A549 (cell line): ENCODE measurements at regions not wholly inside any gene's neighbourhood (a gene's known extent, or its start where the extent isn't known, plus 50 kb on each side); places are given as distances from the start of the nearest gene placed in this dataset.
A peak's percentile ranks its signal among the peaks of the same experiment; 100 is the strongest.

Experiments used
- ATAC-seq, 2 experiments: fragments of 200-7000 bp in 1 of 2; fragments of >200 bp in 1 of 2; cut with Nextera tagmentation in 1 of 2; cut with Tn5 transposase in 1 of 2; 3 replicates each; pipeline versions ENCODE4 v1.8.0 to v1.9.1; 2018 to 2020; ENCODE audit warnings: mild to moderate bottlenecking in 1 of 2, moderate library complexity in 1 of 2
- CTCF ChIA-PET: fragments of 300-600 bp; sonication (Branson Sonifier 250); formaldehyde crosslinking; extraction: SDS; loops from one replicate; lab custom pipeline; 2021; ENCODE audit warnings: antibody characterized with exemption, inconsistent platforms; lab: Yijun Ruan, JAX
- POLR2A ChIA-PET: fragments of 350-600 bp; formaldehyde crosslinking; extraction: SDS; loops from one replicate; lab custom pipeline; 2021; ENCODE audit warnings: antibody characterized with exemption, inconsistent platforms; lab: Yijun Ruan, JAX
- DNase-seq, 2 experiments: peaks; one replicate each; pipeline versions ENCODE4 v3.0.0 to v3.0.0-alpha.2; 2011 to 2016; ENCODE audit warnings: low read depth in 1 of 2, low spot score in 1 of 2
- FAIRE-seq: peaks from 2 replicates; lab custom pipeline; 2011; peaks lifted over from hg19 to GRCh38; lab: Jason Lieb, UNC
- H3K27ac ChIP-seq, 2 experiments: fragments of >200 bp; sonication (Bioruptor Twin); formaldehyde crosslinking; 3 replicates each; pipeline ENCODE4 v1.5.1; 2016 to 2017
- H3K4me1 ChIP-seq: fragments of >200 bp; sonication (Bioruptor Twin); formaldehyde crosslinking; 3 replicates; pipeline ENCODE4 v1.6.1; 2016
- H3K4me2 ChIP-seq: fragments of >200 bp; sonication (Bioruptor Twin); formaldehyde crosslinking; 3 replicates; pipeline ENCODE4 v1.6.1; 2016
- H3K4me3 ChIP-seq: fragments of >200 bp; sonication (Bioruptor Twin); formaldehyde crosslinking; 3 replicates; pipeline ENCODE4 v1.5.1; 2016
- H3K9me3 ChIP-seq: fragments of >200 bp; sonication (Bioruptor Twin); formaldehyde crosslinking; 3 replicates; pipeline ENCODE4 v1.6.1; 2016
- ATOH8 ChIP-seq: fragments of 250-450 bp; sonication (Bioruptor Pico); IDR thresholded peaks from 2 replicates; pipeline ENCODE4 v1.5.0; 2020; ENCODE audit warnings: low read depth, mild to moderate bottlenecking, moderate library complexity
- BHLHE40 ChIP-seq: IDR thresholded peaks from 2 replicates; pipeline ENCODE4 v1.6.1; 2012; ENCODE audit warnings: low read depth, low read length, inconsistent platforms
- CEBPB ChIP-seq, 2 experiments: fragments of >200 bp in 1 of 2; sonication (Bioruptor Twin) in 1 of 2; formaldehyde crosslinking in 1 of 2; IDR thresholded peaks; 2 replicates each; pipeline ENCODE4 v1.6.1; 2012 to 2016
- EHMT2 ChIP-seq: fragments of 200-600 bp; sonication (generic); IDR thresholded peaks from 2 replicates; pipeline ENCODE4 v1.6.1; 2016; ENCODE audit warnings: antibody characterized with exemption, low read depth, mild to moderate bottlenecking, moderate library complexity
- EP300 ChIP-seq, 2 experiments: fragments of >200 bp; sonication (Bioruptor Twin); formaldehyde crosslinking; IDR thresholded peaks; 2 replicates in 1 of 2; 3 replicates in 1 of 2; pipeline ENCODE4 v1.6.1; 2016 to 2017
- FOSL2 ChIP-seq, 2 experiments: fragments of 450-650 bp in 1 of 2; fragments of >200 bp in 1 of 2; sonication (Bioruptor Twin) in 1 of 2; formaldehyde crosslinking; IDR thresholded peaks; 2 replicates each; pipeline versions ENCODE4 v1.5.0 to v1.6.1; 2016 to 2020; ENCODE audit warnings: mild to moderate bottlenecking in 1 of 2, moderate library complexity in 1 of 2
- HDAC2 ChIP-seq: fragments of 200-600 bp; sonication (generic); IDR thresholded peaks from 2 replicates; pipeline ENCODE4 v1.6.1; 2016
- HMGXB4 ChIP-seq: fragments of 250-450 bp; sonication (Bioruptor Pico); IDR thresholded peaks from 2 replicates; pipeline ENCODE4 v1.5.0; 2021; ENCODE audit warnings: mild to moderate bottlenecking, moderate library complexity, borderline replicate concordance
- HOXB5 ChIP-seq: fragments of 250-450 bp; sonication (Bioruptor Pico); IDR thresholded peaks from 2 replicates; pipeline ENCODE4 v1.5.0; 2020; ENCODE audit warnings: mild to moderate bottlenecking, moderate library complexity
- JUN ChIP-seq, 2 experiments: fragments of >200 bp; sonication (Bioruptor Twin); formaldehyde crosslinking; IDR thresholded peaks; 2 replicates in 1 of 2; 3 replicates in 1 of 2; pipeline ENCODE4 v1.6.1; 2016 to 2017
- JUNB ChIP-seq: fragments of >200 bp; sonication (Bioruptor Twin); formaldehyde crosslinking; IDR thresholded peaks from 2 replicates; pipeline ENCODE4 v1.6.1; 2016
- KDM1A ChIP-seq: fragments of 200-600 bp; sonication (generic); IDR thresholded peaks from 2 replicates; pipeline ENCODE4 v1.6.1; 2016; ENCODE audit warnings: low read depth, mild to moderate bottlenecking
- KDM5A ChIP-seq: fragments of 200-600 bp; sonication (generic); IDR thresholded peaks from 2 replicates; pipeline ENCODE4 v1.6.1; 2016; ENCODE audit warnings: antibody characterized with exemption, mild to moderate bottlenecking
- MAZ ChIP-seq: fragments of 150-350 bp; IDR thresholded peaks from 2 replicates; pipeline ENCODE4 v1.6.1; 2014; ENCODE audit warnings: antibody characterized with exemption, low read depth, low read length, borderline replicate concordance
- NFE2L2 ChIP-seq: fragments of 150-350 bp; conservative IDR thresholded peaks from 2 replicates; pipeline ENCODE4 v1.6.1; 2014; ENCODE audit warnings: low read length
- NPAS2 ChIP-seq: fragments of 250-450 bp; sonication (Bioruptor Pico); IDR thresholded peaks from 2 replicates; pipeline ENCODE4 v1.8.0; 2022; ENCODE audit warnings: mild to moderate bottlenecking, moderate library complexity, borderline replicate concordance
- NR3C1 ChIP-seq: fragments of >200 bp; sonication (Bioruptor Twin); formaldehyde crosslinking; IDR thresholded peaks from 3 replicates; pipeline ENCODE4 v1.6.1; 2017
- PHF8 ChIP-seq: fragments of 200-600 bp; sonication (generic); IDR thresholded peaks from 2 replicates; pipeline ENCODE4 v1.6.1; 2016; ENCODE audit warnings: low read depth, mild to moderate bottlenecking, antibody characterized with exemption, moderate library complexity, borderline replicate concordance
- POLR2A ChIP-seq: IDR thresholded peaks from 2 replicates; pipeline ENCODE4 v1.6.1; 2012; ENCODE audit warnings: mild to moderate bottlenecking, low read length
- POLR2AphosphoS2 ChIP-seq: conservative IDR thresholded peaks from 2 replicates; pipeline ENCODE4 v1.6.1; 2012; ENCODE audit warnings: low read length, improper control_type of control experiment, inconsistent platforms
- RAD21 ChIP-seq, 2 experiments: fragments of >200 bp in 1 of 2; sonication (Bioruptor Twin) in 1 of 2; formaldehyde crosslinking in 1 of 2; IDR thresholded peaks in 1 of 2; conservative IDR thresholded peaks in 1 of 2; 2 replicates in 1 of 2; 3 replicates in 1 of 2; pipeline ENCODE4 v1.6.1; 2012 to 2018; ENCODE audit warnings: inconsistent platforms in 1 of 2
- RARB ChIP-seq: fragments of 250-450 bp; sonication (Bioruptor Pico); IDR thresholded peaks from 2 replicates; pipeline ENCODE4 v1.8.0; 2021; ENCODE audit warnings: mild to moderate bottlenecking, moderate library complexity
- RFX5 ChIP-seq: fragments of 450-650 bp; IDR thresholded peaks from 2 replicates; pipeline ENCODE4 v1.7.1; 2014; ENCODE audit warnings: antibody characterized with exemption, mild to moderate bottlenecking, moderate library complexity
- SMC3 ChIP-seq: fragments of >200 bp; sonication (Bioruptor Twin); formaldehyde crosslinking; IDR thresholded peaks from 3 replicates; pipeline ENCODE4 v1.6.1; 2018; ENCODE audit warnings: inconsistent platforms
- TFCP2L1 ChIP-seq: fragments of 250-450 bp; sonication (Bioruptor Pico); IDR thresholded peaks from 2 replicates; pipeline ENCODE4 v1.5.0; 2021; ENCODE audit warnings: mild to moderate bottlenecking
- ZC3H11A ChIP-seq: fragments of 450-650 bp; IDR thresholded peaks from 2 replicates; pipeline ENCODE4 v1.6.1; 2014; ENCODE audit warnings: antibody characterized with exemption, mild to moderate bottlenecking
- ZNF302 ChIP-seq: fragments of 250-450 bp; sonication (Bioruptor Pico); IDR thresholded peaks from 2 replicates; pipeline ENCODE4 v1.9.0; 2021; ENCODE audit warnings: inconsistent platforms, mild to moderate bottlenecking, moderate library complexity
- ZSCAN20 ChIP-seq: fragments of 250-450 bp; sonication (Bioruptor Pico); IDR thresholded peaks from 2 replicates; pipeline ENCODE4 v1.8.0; 2022; ENCODE audit warnings: mild to moderate bottlenecking, moderate library complexity
- WGBS: methylation state at CpG from one replicate; pipeline ENCODE4 v1.1.6; 2017; ENCODE audit errors: missing lambda C conversion rate; 5-methylcytosine and 5-hydroxymethylcytosine counted together
- TF ChIP-seq, protein P1 (sequence below): fragments of 150-350 bp; IDR thresholded peaks from 2 replicates; pipeline ENCODE4 v1.6.1; 2014; ENCODE audit warnings: low read depth, mild to moderate bottlenecking, low read length
- TF ChIP-seq, protein P2 (sequence below): fragments of >200 bp; sonication (Bioruptor Twin); formaldehyde crosslinking; IDR thresholded peaks from 2 replicates; pipeline ENCODE4 v1.6.1; 2016

GRCh38 chr20:12786276-12786675, 222.5 kb upstream of the SPTLC3 start:
- 29% methylated on average over 5 of the region's 5 CpGs for WGBS
- CTCF ChIA-PET, result no interaction called here
- Histone ChIP-seq H3K4me3 (no peak overlapping the region), H3K27ac (no peak overlapping the region), H3K4me2 (no peak overlapping the region), H3K4me1 (no peaks in the 10 kb centered on the region), H3K9me3 (no peaks in the 10 kb centered on the region)
- FAIRE-seq, result no peak
- DNase-seq, result no peak
- no peak for TF ChIP-seq PHF8
- TF ChIP-seq KDM1A, result no peak
- TF ChIP-seq ZNF302, result no peak
- TF ChIP-seq NR3C1, result no peak
- TF ChIP-seq EHMT2, result no peak
- no peak for TF ChIP-seq EP300 (IDR thresholded peaks at IDR 0.05)
- TF ChIP-seq, protein P1, sequence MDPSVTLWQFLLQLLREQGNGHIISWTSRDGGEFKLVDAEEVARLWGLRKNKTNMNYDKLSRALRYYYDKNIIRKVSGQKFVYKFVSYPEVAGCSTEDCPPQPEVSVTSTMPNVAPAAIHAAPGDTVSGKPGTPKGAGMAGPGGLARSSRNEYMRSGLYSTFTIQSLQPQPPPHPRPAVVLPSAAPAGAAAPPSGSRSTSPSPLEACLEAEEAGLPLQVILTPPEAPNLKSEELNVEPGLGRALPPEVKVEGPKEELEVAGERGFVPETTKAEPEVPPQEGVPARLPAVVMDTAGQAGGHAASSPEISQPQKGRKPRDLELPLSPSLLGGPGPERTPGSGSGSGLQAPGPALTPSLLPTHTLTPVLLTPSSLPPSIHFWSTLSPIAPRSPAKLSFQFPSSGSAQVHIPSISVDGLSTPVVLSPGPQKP, result no peak
- TF ChIP-seq MAZ, result no peak
- no peak for TF ChIP-seq CEBPB (IDR thresholded peaks at IDR 0.05)
- no peak for TF ChIP-seq RAD21 (conservative IDR thresholded peaks at IDR 0.05 in 1 of 2, IDR thresholded peaks at IDR 0.05 in 1 of 2)
- no peak for TF ChIP-seq RFX5
- no peak for TF ChIP-seq POLR2A
- POLR2A ChIA-PET, result no interaction called here
- ATAC-seq, result no peak

DNA sequence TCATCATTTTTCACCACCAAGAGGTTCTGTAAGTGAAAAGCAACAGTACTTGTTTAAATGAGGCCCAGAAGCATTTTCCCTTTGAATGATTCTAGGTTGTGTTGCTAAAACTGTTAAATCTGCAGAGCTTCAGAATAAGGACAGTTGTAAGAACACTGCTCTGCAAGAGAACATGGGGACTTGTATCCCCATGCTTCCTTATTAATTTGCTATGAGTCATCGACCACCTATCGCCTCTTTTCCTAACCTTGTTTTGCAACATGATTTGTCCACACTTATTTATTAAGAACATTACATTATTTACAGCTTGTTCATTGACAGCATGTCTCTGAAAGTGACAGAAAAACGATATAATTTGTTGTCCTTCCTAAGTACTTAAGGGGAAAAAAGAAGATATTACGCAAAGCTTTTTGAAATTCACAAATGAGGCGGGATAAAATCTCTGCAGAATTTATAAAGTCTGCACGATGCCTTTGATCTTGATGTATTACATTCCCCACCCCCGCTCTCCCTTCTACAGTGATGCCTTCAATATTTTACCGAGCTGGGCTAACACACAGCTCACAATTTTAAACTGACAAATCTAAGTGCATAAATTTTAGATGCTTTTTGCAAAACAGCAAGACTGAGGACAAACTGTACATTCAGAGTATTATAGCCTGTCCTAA, 220.0 kb upstream of the SPTLC3 start:
- CTCF ChIA-PET, result no interaction called here
- POLR2A ChIA-PET, result no interaction called here

DNA sequence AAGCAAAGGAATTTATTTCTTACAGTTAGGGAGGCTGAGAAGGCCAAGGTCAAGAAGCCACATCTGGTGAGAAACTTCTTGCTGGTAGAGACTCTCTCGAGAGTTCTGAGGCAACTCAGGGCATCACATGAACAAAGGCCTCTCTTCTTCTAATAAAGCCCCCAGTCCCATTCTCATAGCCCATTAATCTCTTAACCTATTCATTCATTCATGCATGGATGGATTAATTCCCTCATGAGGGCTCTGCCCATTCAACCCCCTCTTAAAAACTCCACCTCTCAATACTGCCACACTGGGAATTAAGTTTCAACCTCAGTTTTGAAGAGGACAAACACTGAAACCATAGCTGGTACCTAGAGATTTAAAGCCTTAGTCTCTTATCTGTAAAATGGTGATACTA, 217.9 kb upstream of the SPTLC3 start:
- H3K9me3 ChIP-seq, result no peaks in the 10 kb centered on the region
- WGBS, result 0% methylated on average over 1 of the region's 1 CpG
- TF ChIP-seq KDM5A (no peak), POLR2AphosphoS2 (no peak), HDAC2 (no peak)
- no peak overlapping the region for H3K4me3 ChIP-seq
- H3K4me1 ChIP-seq, result no peaks in the 10 kb centered on the region
- H3K4me2 ChIP-seq, result no peak overlapping the region
- ATAC-seq (no peak), DNase-seq (no peak), FAIRE-seq (no peak)
- CTCF ChIA-PET, result interaction anchor here (1.2 kb wide), 1 partner anchor 9 kb away, joined by 4 read pairs; no protein-coding TSS in a partner anchor
- POLR2A ChIA-PET, result no interaction called here
- H3K27ac ChIP-seq, result no peak overlapping the region

More for the DNA sequence above, 220.0 kb upstream of the SPTLC3 start:
- FAIRE-seq (no peak), DNase-seq (no peak)
- WGBS, result 5% methylated on average over 8 of the region's 8 CpGs
- TF ChIP-seq FOSL2 (IDR thresholded peaks at IDR 0.05) (no peak), FOSL2 (CRISPR knock-in tag; IDR thresholded peaks at IDR 0.05) (peak; percentile 24; the same call in 1 of the 2 replicates), TFCP2L1 (CRISPR knock-in tag) (no peak)
- TF ChIP-seq, all 56 proteins: peak for 1
- Histone ChIP-seq H3K9me3 (no peaks in the 10 kb centered on the region), H3K4me1 (no peaks in the 10 kb centered on the region), H3K4me3 (no peak overlapping the region), H3K27ac (no peak overlapping the region), H3K4me2 (no peak overlapping the region)
- no peak for ATAC-seq

GRCh38 chr20:12798286-12798685, 210.5 kb upstream of the SPTLC3 start:
- CTCF ChIA-PET, result no interaction called here
- DNase-seq, result no peak
- Histone ChIP-seq H3K4me2 (no peak overlapping the region), H3K4me3 (no peak overlapping the region), H3K4me1 (no peaks in the 10 kb centered on the region), H3K9me3 (no peaks in the 10 kb centered on the region), H3K27ac (no peak overlapping the region)
- ATAC-seq, result no peak
- no peak for FAIRE-seq
- WGBS, result 3% methylated on average over 4 of the region's 4 CpGs
- POLR2A ChIA-PET, result no interaction called here
- TF ChIP-seq NPAS2 (CRISPR knock-in tag) (no peak), EP300 (IDR thresholded peaks at IDR 0.05) (no peak), RFX5 (no peak), JUNB (no peak), ZC3H11A (no peak), ATOH8 (CRISPR knock-in tag) (no peak), BHLHE40 (no peak), EHMT2 (no peak), MAZ (no peak), ZSCAN20 (CRISPR knock-in tag) (no peak), NFE2L2 (no peak), RARB (CRISPR knock-in tag) (no peak), JUN (IDR thresholded peaks at IDR 0.05) (no peak), SMC3 (no peak), HOXB5 (CRISPR knock-in tag) (no peak), HMGXB4 (CRISPR knock-in tag) (no peak)
- TF ChIP-seq, protein P2, sequence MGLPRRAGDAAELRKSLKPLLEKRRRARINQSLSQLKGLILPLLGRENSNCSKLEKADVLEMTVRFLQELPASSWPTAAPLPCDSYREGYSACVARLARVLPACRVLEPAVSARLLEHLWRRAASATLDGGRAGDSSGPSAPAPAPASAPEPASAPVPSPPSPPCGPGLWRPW, result no peak
